Kidney (tissue), 13 donors: ENCODE measurements at regions not wholly inside any gene's neighbourhood (a gene's known extent, or its start where the extent isn't known, plus 50 kb on each side); places are given as distances from the start of the nearest gene placed in this dataset.

Experiments
- DNase-seq, 5 donors: peaks; one replicate each; pipeline ENCODE4 v3.0.0-alpha.2; 2013 to 2020
- FAIRE-seq: peaks from 2 replicates; lab custom pipeline; 2012; peaks lifted over from hg19 to GRCh38; lab: Jason Lieb, UNC
- H3K27ac ChIP-seq, 2 donors: one replicate each; pipeline ENCODE4 v1.7.0; 2013; ENCODE audit warnings: low read depth in 2 of 2, low read length in 2 of 2, inconsistent platforms in 1 of 2
- H3K27me3 ChIP-seq: one replicate; pipeline ENCODE4 v1.7.1; 2013; ENCODE audit warnings: low read length, inconsistent platforms; ENCODE audit not compliant: control insufficient read depth, insufficient read depth
- H3K36me3 ChIP-seq, 3 donors: one replicate each; pipeline versions ENCODE4 v1.7.0 to v1.7.1; 2013; ENCODE audit warnings: low read length in 3 of 3, control low read depth in 1 of 3, inconsistent platforms in 1 of 3; ENCODE audit not compliant: insufficient read depth in 3 of 3, control insufficient read depth in 2 of 3
- H3K4me1 ChIP-seq, 3 donors: one replicate each; pipeline versions ENCODE4 v1.7.0 to v1.7.1; 2013; ENCODE audit warnings: low read length in 3 of 3, inconsistent platforms in 1 of 3, low read depth in 1 of 3; ENCODE audit not compliant: control insufficient read depth in 2 of 3, insufficient read depth in 2 of 3
- H3K4me3 ChIP-seq, 3 donors: one replicate each; pipeline versions ENCODE4 v1.7.0 to v1.8.1; 2013; ENCODE audit warnings: low read length in 3 of 3, control low read depth in 1 of 3, inconsistent platforms in 1 of 3
- H3K9ac ChIP-seq, 3 donors: one replicate each; pipeline versions ENCODE4 v1.7.0 to v1.7.1; 2013; ENCODE audit warnings: low read length in 3 of 3, control low read depth in 1 of 3, inconsistent platforms in 1 of 3
- H3K9me3 ChIP-seq, 3 donors: one replicate each; pipeline versions ENCODE4 v1.7.0 to v1.7.1; 2013; ENCODE audit warnings: low read length in 3 of 3, control low read depth in 1 of 3, inconsistent platforms in 1 of 3; ENCODE audit not compliant: control insufficient read depth in 2 of 3, insufficient read depth in 1 of 3
- CTCF ChIP-seq: IDR thresholded peaks from 3 replicates; pipeline ENCODE4 v1.5.1; 2012; ENCODE audit warnings: mild to moderate bottlenecking, moderate library complexity, borderline replicate concordance; ENCODE audit not compliant: insufficient read depth; ENCODE audit errors: extremely low read depth
- intact Hi-C: fragments of 100-400 bp; cut with DNase I; formaldehyde crosslinking; loops from one replicate; pipeline ENCODE4 v1.11.1; 2022
- donor health status: control.
- donor health status: control.
- donor health status: control.
- donor health status: control.
- donor health status: control.
- donor health status: DM: yes; HTN: yes; CAD: no.
- donor health status: Normal renal cell carcinoma (clear cell type).

GRCh38 chr20:37615340-37616109 lies 78.3 kb upstream of the CTNNBL1 start:
- peak; percentile 33 for TF ChIP-seq CTCF
- Histone ChIP-seq H3K9me3 (no peaks in the 10 kb centered on the region), H3K27me3 (no peaks in the 10 kb centered on the region), H3K4me3 (no peak overlapping the region), H3K36me3 (no peaks in the 10 kb centered on the region), H3K4me1 (no peaks in the 10 kb centered on the region), H3K9ac (no peak overlapping the region), H3K27ac (no peak overlapping the region)
- FAIRE-seq, result no peak
- peak in 1 of 5 donors; percentile 43 for DNase-seq
- intact Hi-C loops, result no loop called here

GRCh38 chr20:37611852-37612251 lies 82.0 kb upstream of the CTNNBL1 start:
- Histone ChIP-seq H3K9me3 (no peaks in the 10 kb centered on the region), H3K9ac (no peak overlapping the region), H3K4me3 (no peak overlapping the region), H3K36me3 (no peaks in the 10 kb centered on the region), H3K27me3 (no peaks in the 10 kb centered on the region), H3K27ac (no peak overlapping the region), H3K4me1 (no peaks in the 10 kb centered on the region)
- DNase-seq (no peak), FAIRE-seq (no peak)
- intact Hi-C loops, result no loop called here
- no peak for TF ChIP-seq CTCF

GRCh38 chr20:37611346-37611745 lies 82.5 kb upstream of the CTNNBL1 start:
- intact Hi-C loops, result no loop called here
- no peaks in the 10 kb centered on the region for H3K4me1 ChIP-seq
- H3K27me3 ChIP-seq, result no peaks in the 10 kb centered on the region
- no peak overlapping the region for H3K4me3 ChIP-seq
- no peak for FAIRE-seq
- DNase-seq, result no peak
- no peak overlapping the region for H3K9ac ChIP-seq
- H3K9me3 ChIP-seq, result no peaks in the 10 kb centered on the region
- H3K36me3 ChIP-seq, result no peaks in the 10 kb centered on the region
- no peak for TF ChIP-seq CTCF
- no peak overlapping the region for H3K27ac ChIP-seq
